Left colon (tissue), 2 donors: ENCODE measurements at regions not wholly inside any gene's neighbourhood (a gene's known extent, or its start where the extent isn't known, plus 50 kb on each side); places are given as distances from the start of the nearest gene placed in this dataset.

Source experiments
- ATAC-seq: fragments of 200-7000 bp; cut with Tn5 transposase; one replicate; pipeline ENCODE4 v1.9.1; 2020; ENCODE audit warnings: mild to moderate bottlenecking, moderate library complexity
- DNase-seq, 2 donors: peaks; one replicate each; pipeline ENCODE4 v3.0.0-alpha.2; 2020
- intact Hi-C, 2 donors: fragments of 100-400 bp; cut with DNase I in 1 of 2; cut with micrococcal nuclease in 1 of 2; formaldehyde crosslinking; loops; one replicate each; pipeline versions ENCODE4 v1.11.2 to v1.14.0; 2022; cut with DNase I, micrococcal nuclease
- donor health status: DM: no; HTN: no; CAD: no.
- donor health status: DM: yes; HTN: yes; CAD: no.

GRCh38 chr1:191865479-191865878 lies 292.8 kb upstream of the RGS18 start:
- intact Hi-C loops: no loop called here
- no peak for ATAC-seq
- no peak for DNase-seq

GRCh38 chr1:191866155-191866554 lies 292.1 kb upstream of the RGS18 start:
- no peak for DNase-seq
- no peak for ATAC-seq
- intact Hi-C loops: no loop called here

- DNase-seq (no peak), ATAC-seq (no peak)
- intact Hi-C loops: no loop called here
These were observed 288.4 kb upstream of the RGS18 start for GRCh38 chr1:191869790-191870312.

- ATAC-seq (no peak), DNase-seq (no peak)
- intact Hi-C loops: no loop called here
These were observed 287.8 kb upstream of the RGS18 start for GRCh38 chr1:191870490-191870889.

- ATAC-seq: no peak
- DNase-seq: no peak
- intact Hi-C loops: no loop called here
These were observed 282.3 kb upstream of the RGS18 start for GRCh38 chr1:191875994-191876393.

GRCh38 chr1:191876631-191877030 lies 281.6 kb upstream of the RGS18 start:
- intact Hi-C loops: no loop called here
- ATAC-seq: no peak
- DNase-seq: no peak

GRCh38 chr1:191882870-191883269 lies 275.4 kb upstream of the RGS18 start:
- ATAC-seq (no peak), DNase-seq (no peak)
- intact Hi-C loops: no loop called here

GRCh38 chr1:191886977-191887376 lies 271.3 kb upstream of the RGS18 start:
- intact Hi-C loops: no loop called here

GRCh38 chr1:191888996-191889622 lies 269.2 kb upstream of the RGS18 start:
- DNase-seq (no peak), ATAC-seq (no peak)
- intact Hi-C loops: no loop called here

More at GRCh38 chr1:191886977-191887376, 271.3 kb upstream of the RGS18 start:
- DNase-seq: no peak
- ATAC-seq: no peak

GRCh38 chr1:191889623-191890003 lies 268.6 kb upstream of the RGS18 start:
- intact Hi-C loops: no loop called here
- DNase-seq (no peak), ATAC-seq (no peak)

GRCh38 chr1:191890433-191891088 lies 267.7 kb upstream of the RGS18 start:
- DNase-seq: no peak
- intact Hi-C loops: no loop called here

GRCh38 chr1:191892716-191893115 lies 265.5 kb upstream of the RGS18 start:
- intact Hi-C loops: no loop called here
- no peak for DNase-seq

More at GRCh38 chr1:191890433-191891088, 267.7 kb upstream of the RGS18 start:
- ATAC-seq: no peak

GRCh38 chr1:191895049-191895448 lies 263.2 kb upstream of the RGS18 start:
- no peak for ATAC-seq
- intact Hi-C loops: no loop called here
- DNase-seq: no peak

More at GRCh38 chr1:191892716-191893115, 265.5 kb upstream of the RGS18 start:
- ATAC-seq: no peak

GRCh38 chr1:191895462-191896058 lies 262.7 kb upstream of the RGS18 start:
- DNase-seq (no peak), ATAC-seq (no peak)
- intact Hi-C loops: no loop called here

GRCh38 chr1:191897134-191897533 lies 261.1 kb upstream of the RGS18 start:
- ATAC-seq (no peak), DNase-seq (no peak)
- intact Hi-C loops: no loop called here

- ATAC-seq: no peak
- DNase-seq: no peak
- intact Hi-C loops: no loop called here
These were observed 256.6 kb upstream of the RGS18 start for GRCh38 chr1:191901651-191902050.

- intact Hi-C loops: no loop called here
- ATAC-seq (no peak), DNase-seq (no peak)
These were observed 253.3 kb upstream of the RGS18 start for GRCh38 chr1:191904991-191905390.

- intact Hi-C loops: no loop called here
- no peak for ATAC-seq
- no peak for DNase-seq
These were observed 252.5 kb upstream of the RGS18 start for GRCh38 chr1:191905781-191906180.

GRCh38 chr1:191907121-191907520 lies 251.1 kb upstream of the RGS18 start:
- ATAC-seq (no peak), DNase-seq (no peak)
- intact Hi-C loops: no loop called here

- DNase-seq (no peak), ATAC-seq (no peak)
- intact Hi-C loops: no loop called here
These were observed 248.0 kb upstream of the RGS18 start for GRCh38 chr1:191910245-191910644.
